Mucosa of descending colon (tissue), 3 donors: ENCODE measurements at regions not wholly inside any gene's neighbourhood (a gene's known extent, or its start where the extent isn't known, plus 50 kb on each side); places are given as distances from the start of the nearest gene placed in this dataset.

Source experiments
- ATAC-seq: fragments of 200-7000 bp; cut with Tn5 transposase; one replicate; pipeline ENCODE4 v1.9.1; 2020; ENCODE audit warnings: mild to moderate bottlenecking, moderate library complexity
- DNase-seq, 3 donors: peaks; one replicate each; pipeline ENCODE4 v3.0.0-alpha.2; 2020
- H3K36me3 ChIP-seq: fragments of 200-600 bp; one replicate; pipeline ENCODE4 v1.8.0; 2021; ENCODE audit warnings: low read depth, mild to moderate bottlenecking
- H3K4me1 ChIP-seq: fragments of 200-600 bp; one replicate; pipeline ENCODE4 v1.8.0; 2021; ENCODE audit warnings: low read depth, mild to moderate bottlenecking
- H3K4me3 ChIP-seq: fragments of 200-600 bp; one replicate; pipeline ENCODE4 v1.8.0; 2021; ENCODE audit warnings: mild to moderate bottlenecking
- H3K9me3 ChIP-seq: fragments of 200-600 bp; one replicate; pipeline ENCODE4 v1.8.0; 2021; ENCODE audit warnings: mild to moderate bottlenecking
- CTCF ChIP-seq: fragments of 200-600 bp; IDR thresholded peaks from one replicate; pipeline ENCODE4 v1.8.0; 2022; ENCODE audit warnings: antibody characterized with exemption, mild to moderate bottlenecking
- intact Hi-C, 2 donors: fragments of 100-400 bp; cut with DNase I in 1 of 2; cut with micrococcal nuclease in 1 of 2; formaldehyde crosslinking; loops; one replicate each; pipeline versions ENCODE4 v1.11.0 to v1.11.1; 2022; cut with DNase I, micrococcal nuclease
- donor health status: DM: no; HTN: no; CAD: no; lungs with moderate emphysema.
- donor health status: DM: no; HTN: no; CAD: no.
- donor health status: DM: no; HTN: yes; CAD: no.

- intact Hi-C loops: no loop called here
- H3K4me3 ChIP-seq: no peak overlapping the region
- no peaks in the 10 kb centered on the region for H3K9me3 ChIP-seq
- H3K36me3 ChIP-seq: no peaks in the 10 kb centered on the region
- no peak for TF ChIP-seq CTCF
- ATAC-seq (no peak), DNase-seq (no peak)
- H3K4me1 ChIP-seq: no peaks in the 10 kb centered on the region
Observed at GRCh38 chr13:69468624-69469023, 639.0 kb upstream of the ATXN8OS start.

GRCh38 chr13:69461397-69461796 is 646.2 kb upstream of the ATXN8OS start:
- ATAC-seq (no peak), DNase-seq (no peak)
- Histone ChIP-seq H3K9me3 (no peaks in the 10 kb centered on the region), H3K4me3 (no peak overlapping the region), H3K4me1 (no peaks in the 10 kb centered on the region), H3K36me3 (no peaks in the 10 kb centered on the region)
- TF ChIP-seq CTCF: no peak
- intact Hi-C loops: no loop called here

- Histone ChIP-seq H3K4me1 (no peaks in the 10 kb centered on the region), H3K9me3 (no peaks in the 10 kb centered on the region), H3K4me3 (no peak overlapping the region), H3K36me3 (no peaks in the 10 kb centered on the region)
- TF ChIP-seq CTCF: no peak
- intact Hi-C loops: no loop called here
- DNase-seq (no peak), ATAC-seq (no peak)
Observed at GRCh38 chr13:69459346-69459745, 648.3 kb upstream of the ATXN8OS start.

- DNase-seq: no peak
- H3K36me3 ChIP-seq: no peaks in the 10 kb centered on the region
- no peak for ATAC-seq
- no peaks in the 10 kb centered on the region for H3K4me1 ChIP-seq
- no peaks in the 10 kb centered on the region for H3K9me3 ChIP-seq
- TF ChIP-seq CTCF: no peak
- no peak overlapping the region for H3K4me3 ChIP-seq
- intact Hi-C loops: no loop called here
Observed at GRCh38 chr13:69458013-69458412, 649.6 kb upstream of the ATXN8OS start.

- Histone ChIP-seq H3K36me3 (no peaks in the 10 kb centered on the region), H3K4me3 (no peak overlapping the region), H3K9me3 (no peaks in the 10 kb centered on the region), H3K4me1 (no peaks in the 10 kb centered on the region)
- no peak for ATAC-seq
- DNase-seq: no peak
- intact Hi-C loops: no loop called here
- TF ChIP-seq CTCF: no peak
Observed at GRCh38 chr13:69450245-69450644, 657.4 kb upstream of the ATXN8OS start.

- Histone ChIP-seq H3K36me3 (no peaks in the 10 kb centered on the region), H3K4me1 (no peaks in the 10 kb centered on the region), H3K4me3 (no peak overlapping the region), H3K9me3 (peaks cover 28% of the 10 kb centered on the region)
- TF ChIP-seq CTCF: no peak
- no peak for DNase-seq
- intact Hi-C loops: no loop called here
- no peak for ATAC-seq
Observed at GRCh38 chr13:69425235-69425634, 682.4 kb upstream of the ATXN8OS start.
